ENCODE measurements at regions not wholly inside any gene's neighbourhood (a gene's known extent, or its start where the extent isn't known, plus 50 kb on each side); places are given as distances from the start of the nearest gene placed in this dataset.
"Not testable (repeated sequence)": the region's sequence is repeated elsewhere in the genome, so short reads cannot be mapped to it uniquely, and the experiment has no call there.

DNA sequence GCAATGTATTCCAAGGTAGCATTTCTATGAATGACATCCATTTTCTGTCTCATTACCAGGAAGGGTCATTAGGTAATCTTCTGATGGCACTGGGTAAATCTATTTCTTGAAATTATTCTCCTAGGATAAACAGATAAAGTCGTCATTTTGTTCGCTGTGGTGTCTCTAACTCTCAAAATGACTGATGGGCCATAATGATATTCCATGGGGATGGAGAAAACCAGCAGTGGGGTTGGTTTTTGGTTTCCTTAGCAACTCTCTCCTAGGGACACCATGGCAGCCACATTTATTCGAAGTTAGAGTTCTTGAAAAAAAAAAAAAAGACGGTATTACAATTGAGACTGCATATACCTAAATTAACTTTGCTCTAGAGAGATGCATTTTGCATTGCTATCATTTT, 231.3 kb upstream of the SLCO3A1 start:
- DNase-seq (ENCODE audit: low read depth), result no peak

DNA sequence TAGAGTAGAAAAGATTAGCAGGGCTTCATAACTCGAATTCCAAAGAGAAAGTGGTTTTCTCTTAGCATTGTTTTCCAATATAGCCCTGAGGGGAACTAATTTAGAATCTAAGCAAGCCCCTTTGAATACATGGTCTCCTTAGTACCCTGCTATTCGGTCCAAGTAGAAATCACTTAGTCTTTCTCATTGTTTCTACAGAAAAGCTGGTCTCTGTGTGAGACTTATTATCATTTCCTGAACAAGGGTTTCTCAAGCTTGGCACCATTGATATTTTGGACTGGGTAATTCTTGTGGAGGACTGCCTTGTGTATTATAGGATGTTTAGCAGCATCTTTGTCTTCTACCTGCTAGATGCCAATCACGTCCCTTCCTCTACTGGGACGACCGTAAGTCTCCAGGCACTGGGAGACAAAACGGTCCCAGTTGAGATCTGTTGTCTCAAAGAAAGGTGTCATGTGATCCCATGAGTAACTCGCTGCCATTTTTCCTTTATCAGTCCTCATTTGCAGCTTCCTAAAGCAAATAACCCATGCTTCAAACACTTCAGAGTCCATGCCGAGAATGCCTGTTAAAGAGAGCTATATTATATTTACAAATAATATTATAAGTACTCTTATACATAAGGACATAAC, 230.7 kb upstream of the SLCO3A1 start:
- DNase-seq (ENCODE audit: low read depth), result no peak

DNA sequence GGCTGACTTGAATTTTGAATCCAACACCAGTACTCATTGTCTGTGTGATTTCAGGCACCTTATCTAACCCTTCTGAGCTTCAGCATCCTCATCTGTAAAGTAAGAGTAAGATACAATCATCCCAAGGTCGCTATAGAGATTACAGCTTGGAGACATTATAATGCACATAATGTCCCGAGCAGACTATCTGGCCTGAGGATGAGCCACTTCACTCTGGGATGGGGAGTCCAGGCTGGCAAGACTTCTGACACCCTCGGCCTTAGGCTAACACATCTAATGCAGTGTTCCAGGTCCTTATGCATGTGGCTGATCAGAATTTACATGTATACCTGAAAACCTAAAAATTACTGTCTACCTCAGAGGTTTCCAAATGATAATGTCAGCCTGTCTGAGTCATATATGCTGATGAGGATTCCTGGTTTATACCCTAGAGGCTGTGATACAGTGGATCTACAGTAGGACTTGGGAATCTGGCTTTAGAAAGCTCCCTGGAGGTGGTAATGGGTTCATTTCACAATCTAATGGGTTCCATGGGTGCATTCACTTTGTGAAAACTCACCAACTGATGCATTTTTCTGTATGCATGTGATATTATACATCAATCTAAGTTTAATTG, 229.0 kb upstream of the SLCO3A1 start:
- DNase-seq (ENCODE audit: low read depth), result no peak

DNA sequence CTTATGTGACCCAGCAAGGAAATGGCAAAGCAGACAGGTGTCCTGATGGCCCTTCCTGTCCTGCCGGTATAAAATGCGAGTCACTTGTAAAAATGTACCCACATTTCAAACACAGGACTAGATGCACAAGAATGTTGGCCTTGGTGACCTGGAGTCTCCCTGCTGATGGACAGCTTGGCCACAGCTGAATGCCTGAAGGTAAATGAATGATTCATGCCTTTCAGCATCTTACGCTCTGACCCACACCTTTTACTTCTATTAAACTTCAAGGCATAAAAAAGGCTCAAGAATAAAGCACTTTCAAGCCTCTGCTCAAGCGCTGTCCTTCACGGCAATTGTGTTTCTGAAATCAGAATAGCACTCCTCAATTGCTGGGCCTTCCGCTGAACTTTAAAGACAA, 228.0 kb upstream of the SLCO3A1 start:
- no peak for DNase-seq (ENCODE audit: low read depth)

DNA sequence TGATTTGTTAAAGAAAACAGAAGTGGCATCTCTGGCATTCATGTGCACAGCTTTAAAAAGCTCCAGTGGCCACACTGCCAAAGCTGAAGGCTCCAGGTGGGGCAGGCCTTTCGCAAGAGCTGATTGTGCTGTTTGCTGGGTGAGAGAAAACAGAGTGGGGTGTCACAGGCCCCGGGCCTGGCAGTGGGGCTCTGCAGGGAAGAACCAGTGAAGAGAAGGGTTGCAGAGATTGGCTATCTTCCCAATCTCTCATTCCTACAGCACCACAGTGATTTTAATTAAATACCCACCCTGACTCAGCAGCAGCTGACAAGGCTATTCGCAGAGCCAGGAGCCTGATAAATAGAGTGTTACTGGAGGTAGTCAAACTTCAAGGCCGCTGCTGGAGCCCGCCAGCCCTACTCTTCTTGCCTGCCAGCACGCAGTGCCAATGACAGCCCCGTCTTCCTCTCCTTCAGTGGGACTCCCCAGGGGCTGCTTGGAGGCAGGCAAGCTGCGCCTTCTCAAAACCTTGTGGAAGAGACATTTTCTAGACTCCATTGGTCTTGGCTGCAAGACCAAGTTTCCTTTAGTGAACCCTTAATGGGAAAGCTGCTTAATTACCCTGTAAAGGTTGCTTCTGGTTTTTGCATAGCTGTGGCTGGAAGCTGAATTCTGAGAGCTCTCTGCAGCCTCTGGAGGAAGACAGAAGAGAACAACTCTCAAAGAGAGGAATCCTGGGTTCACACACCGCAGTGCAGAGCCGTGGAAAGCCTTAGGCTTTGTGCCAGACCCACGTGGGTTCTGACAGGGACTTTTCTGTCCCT, 225.8 kb upstream of the SLCO3A1 start:
- no peak for DNase-seq (ENCODE audit: low read depth)

DNA sequence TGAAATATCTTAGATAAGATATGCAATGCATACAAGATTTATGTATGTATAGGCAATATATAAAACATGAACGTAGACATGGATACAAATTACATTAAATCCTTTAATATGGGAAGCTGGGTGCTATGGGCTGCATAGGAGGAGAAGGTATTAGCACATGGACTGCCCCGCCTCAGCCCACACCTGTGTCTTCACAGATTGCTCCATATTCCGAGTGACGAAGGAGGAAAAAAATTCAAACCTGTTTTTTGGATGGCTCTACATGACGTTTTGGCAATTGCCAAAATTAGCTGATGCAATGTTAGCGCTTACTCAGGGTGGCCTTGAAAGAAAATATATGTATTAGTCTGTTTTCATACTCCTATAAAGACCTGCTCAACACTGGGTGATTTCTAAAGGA, 223.4 kb upstream of the SLCO3A1 start:
- no peak for DNase-seq (ENCODE audit: low read depth)

DNA sequence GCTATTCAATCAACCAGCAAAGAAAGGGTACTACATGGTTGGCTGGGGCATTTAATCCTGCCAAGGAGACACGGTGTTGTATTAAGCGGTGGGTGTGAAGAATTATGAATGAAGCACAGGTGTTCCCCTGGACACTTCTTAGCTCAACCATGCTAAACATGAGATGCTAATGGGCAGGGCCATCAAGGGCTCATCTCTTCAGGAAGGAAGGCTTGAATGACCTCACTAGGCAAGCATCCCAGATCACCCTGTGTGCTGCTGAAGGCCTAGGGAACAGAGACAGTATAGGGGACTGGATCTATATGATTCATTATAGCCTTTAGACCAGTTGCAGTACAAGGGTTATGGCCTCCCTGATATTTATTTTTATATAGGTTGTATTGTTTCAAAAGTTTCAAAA, 221.3 kb upstream of the SLCO3A1 start:
- no peak for DNase-seq (ENCODE audit: low read depth)

DNA sequence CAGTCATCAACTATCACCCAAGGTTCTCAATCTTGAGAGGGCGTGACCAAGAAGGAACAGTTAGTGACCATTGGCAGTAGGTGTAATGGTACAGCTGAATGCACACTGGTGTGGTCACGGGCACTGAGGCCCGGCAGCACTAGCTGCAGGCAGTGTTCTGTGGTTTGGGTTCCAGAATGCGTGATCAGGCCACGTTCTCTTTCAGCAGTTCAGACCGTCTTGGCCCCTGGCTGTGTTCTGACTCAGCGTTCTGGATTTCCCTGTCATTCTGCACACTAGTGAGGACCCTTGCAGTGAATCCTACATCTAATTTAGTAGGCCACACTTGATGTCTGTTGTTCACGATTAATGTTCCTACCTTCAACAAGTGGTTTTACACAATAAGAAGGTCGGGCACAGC, 220.5 kb upstream of the SLCO3A1 start:
- no peak for DNase-seq (ENCODE audit: low read depth)

DNA sequence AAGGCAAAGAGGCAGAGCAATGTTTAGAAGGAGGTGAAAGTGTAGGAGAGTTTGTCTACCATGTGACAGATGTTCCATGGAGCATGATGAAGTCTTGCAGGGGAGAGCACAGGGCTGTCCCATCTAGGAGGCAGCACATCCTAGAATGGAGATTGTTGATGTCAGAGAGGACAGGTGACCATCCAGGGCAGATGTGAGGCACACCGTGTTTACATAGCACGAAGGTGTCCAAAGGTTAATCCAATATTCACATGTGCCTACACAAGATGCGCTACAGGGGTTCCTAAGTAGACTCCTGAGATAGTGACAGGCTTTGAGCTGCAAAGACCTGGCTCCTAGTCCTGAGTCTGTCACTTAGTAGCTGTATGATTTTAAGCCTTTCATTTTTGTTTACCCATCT, 219.3 kb upstream of the SLCO3A1 start:
- DNase-seq (ENCODE audit: low read depth), result no peak

DNA sequence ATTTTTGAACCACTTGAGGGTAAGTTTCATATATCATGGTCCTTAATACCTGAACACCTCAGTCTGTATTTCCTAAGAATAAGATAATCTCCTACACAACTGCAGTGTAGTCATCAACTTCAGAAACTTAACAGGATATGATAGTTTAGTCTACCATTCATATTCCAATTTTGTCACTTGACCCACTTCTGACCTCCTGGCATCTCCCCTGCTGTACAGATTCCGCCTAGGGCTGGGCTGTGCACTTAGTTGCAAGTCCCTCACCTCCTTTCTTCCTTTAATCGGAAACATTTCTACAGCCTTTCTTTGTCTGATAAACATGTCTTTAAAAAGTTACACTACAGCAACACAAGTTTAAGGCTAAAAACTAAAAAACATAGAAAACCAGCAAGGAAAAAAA, 218.4 kb upstream of the SLCO3A1 start:
- DNase-seq (ENCODE audit: low read depth), result no peak

DNA sequence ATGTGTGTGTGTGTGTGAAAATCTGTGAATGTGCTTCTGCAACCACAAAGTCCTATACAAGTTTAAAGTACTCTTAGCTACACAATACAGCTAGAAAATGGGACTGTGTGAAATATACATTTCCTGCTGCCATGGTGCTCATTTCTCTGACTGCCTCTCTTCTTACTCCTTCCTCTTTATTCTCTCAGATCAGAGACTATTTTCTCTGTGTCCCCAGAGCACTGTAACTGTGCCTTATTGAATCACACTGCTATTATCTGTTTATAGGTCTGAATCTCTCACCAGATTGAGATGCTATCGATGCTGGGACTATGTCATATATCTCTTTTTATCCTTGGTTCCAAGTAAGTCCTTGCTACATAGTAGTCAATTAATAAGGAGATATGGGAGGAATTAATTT, 217.9 kb upstream of the SLCO3A1 start:
- DNase-seq (ENCODE audit: low read depth), result no peak

DNA sequence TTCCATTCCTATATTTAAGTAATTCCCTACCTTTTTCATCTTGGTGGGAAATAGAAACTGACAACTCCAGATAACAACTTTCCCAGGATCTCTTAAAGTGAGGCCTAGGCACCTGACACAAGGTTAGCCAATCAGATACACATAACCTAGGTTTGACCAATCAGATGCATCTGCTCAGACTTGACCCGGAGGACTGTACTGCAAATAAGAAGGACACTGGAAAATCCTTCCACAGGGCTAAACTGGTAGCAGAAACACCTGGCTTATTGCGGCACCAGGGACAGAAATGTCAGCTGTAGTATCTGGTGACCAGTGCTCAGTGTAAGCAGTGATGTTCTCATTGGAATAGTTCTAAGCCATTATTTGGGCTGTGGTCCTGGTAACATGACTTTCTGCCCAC, 204.5 kb upstream of the SLCO3A1 start:
- no peak for DNase-seq (ENCODE audit: low read depth)

DNA sequence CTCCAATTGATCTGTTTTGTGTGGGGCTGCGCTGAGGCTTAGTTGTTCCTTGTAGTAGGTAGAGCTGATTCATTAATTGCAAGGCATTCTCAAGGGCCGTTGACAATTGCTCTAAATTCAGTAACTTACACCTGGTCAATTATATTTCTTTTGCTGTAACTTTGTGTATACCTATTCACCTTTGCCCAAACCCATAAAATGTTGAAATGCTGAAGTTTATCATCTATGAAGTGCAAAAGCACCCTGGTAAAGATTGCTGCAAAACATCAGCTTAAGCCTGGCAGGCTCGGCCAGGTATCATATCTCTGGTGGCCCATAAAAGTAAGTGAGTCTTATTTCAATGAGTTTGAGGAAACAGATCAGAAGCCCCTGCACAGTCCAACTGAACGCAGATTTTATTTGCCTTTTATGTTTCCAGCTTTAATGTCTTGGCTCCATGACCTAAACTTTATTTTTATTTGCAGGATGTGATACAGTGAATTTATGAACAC, 203.6 kb upstream of the SLCO3A1 start:
- DNase-seq (ENCODE audit: low read depth), result no peak

DNA sequence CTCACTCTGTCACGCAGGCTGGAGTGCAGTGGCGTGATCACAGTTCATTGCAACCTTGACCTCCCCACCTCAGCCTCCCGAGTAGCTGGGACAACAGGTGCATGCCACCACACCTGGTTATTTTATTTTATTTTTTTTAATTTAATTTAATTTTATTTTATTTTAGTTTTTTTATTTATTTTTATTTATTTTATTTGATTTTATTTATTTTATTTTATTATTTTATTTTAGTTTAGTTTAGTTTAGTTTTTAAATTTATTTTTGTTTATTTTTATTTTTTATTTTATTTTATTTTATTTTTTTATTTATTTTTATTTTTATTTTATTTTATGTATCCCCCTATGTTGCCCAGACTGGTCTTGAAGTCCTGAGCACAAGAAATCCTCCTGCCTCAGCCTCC, 202.3 kb upstream of the SLCO3A1 start:
- no peak for DNase-seq (ENCODE audit: low read depth)

DNA sequence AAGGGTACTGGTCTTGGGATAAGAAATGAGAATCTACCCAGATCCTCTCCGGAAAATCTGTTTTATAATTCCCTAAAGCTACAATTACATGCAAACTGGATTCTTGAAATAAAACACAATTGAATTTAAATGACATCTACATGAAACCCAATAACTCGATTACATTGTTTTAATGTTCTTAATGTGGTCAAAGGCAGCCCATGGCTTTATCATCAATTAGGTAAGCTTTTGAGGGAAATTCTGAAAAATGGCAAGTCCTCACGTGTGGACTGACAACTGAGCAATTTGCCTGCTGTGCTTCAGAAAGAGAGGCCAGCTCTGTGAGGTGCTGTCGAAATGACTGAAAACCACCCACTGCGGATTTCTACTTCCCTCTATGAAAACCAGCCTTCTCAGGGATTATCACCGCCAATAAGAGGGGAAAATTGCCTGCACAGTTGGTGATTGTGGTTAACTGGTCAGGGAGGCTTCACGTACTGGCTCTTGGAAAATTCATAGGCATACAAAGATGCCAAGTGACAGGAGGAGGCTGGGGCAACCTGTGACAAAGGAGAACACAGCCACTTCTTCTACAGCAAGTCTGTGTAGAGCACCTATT, 200.8 kb upstream of the SLCO3A1 start:
- DNase-seq (ENCODE audit: low read depth), result no peak

DNA sequence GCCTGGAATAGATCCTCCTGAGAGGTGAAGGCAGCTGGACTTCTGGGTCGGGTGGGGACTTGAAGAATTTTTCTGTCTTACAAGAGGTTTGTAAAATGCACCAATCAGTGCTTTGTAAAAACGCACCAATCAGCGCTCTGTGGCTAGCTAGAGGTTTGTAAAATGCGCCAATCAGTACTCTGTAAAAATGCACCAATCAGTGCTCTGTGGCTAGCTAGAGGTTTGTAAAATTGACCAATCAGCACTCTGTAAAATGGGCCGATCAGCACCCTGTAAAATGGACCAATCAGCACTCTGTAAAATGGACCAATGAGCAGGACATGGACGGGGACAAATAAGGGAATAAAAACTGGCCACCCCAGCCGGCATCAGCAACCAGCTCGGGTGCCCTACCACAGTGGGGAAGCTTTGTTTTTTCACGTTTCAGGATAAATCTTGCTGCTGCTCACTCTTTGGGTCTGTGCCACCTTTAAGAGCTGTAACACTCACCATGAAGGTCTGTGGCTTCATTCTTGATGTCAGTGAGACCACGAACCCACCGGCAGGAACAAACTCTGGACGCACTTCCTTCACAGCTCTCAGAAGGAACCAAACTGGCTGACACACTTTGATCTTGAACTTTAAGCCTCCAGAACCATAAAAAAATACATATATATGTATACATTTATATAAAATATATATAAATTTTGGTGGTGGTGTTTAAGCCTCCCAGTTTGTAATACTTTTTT, 197.8 kb upstream of the SLCO3A1 start:
- DNase-seq (ENCODE audit: low read depth), result not testable (repeated sequence)

DNA sequence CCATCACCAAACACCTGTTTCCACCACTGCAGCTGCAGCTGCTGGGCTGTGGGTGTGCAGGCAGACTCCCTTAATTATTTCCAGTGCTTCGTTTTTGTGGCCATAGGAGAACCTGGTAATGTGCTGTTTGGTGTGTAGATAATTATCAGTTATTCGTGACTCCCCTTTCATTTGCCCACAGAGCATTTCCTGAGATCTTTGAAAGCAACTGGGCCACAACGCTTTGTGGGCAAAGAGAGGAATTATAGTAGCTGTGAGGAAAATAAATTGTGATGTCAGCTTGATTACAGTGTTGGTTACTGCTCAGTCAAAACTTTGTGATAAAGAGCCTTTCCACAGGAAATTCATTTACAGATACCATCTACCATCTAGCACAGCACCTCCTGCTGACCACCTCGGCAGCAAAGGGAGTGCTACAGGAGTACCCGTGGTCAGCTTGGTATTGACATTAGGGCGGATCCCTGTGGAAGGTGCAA, 193.3 kb upstream of the SLCO3A1 start:
- no peak for DNase-seq (ENCODE audit: low read depth)

DNA sequence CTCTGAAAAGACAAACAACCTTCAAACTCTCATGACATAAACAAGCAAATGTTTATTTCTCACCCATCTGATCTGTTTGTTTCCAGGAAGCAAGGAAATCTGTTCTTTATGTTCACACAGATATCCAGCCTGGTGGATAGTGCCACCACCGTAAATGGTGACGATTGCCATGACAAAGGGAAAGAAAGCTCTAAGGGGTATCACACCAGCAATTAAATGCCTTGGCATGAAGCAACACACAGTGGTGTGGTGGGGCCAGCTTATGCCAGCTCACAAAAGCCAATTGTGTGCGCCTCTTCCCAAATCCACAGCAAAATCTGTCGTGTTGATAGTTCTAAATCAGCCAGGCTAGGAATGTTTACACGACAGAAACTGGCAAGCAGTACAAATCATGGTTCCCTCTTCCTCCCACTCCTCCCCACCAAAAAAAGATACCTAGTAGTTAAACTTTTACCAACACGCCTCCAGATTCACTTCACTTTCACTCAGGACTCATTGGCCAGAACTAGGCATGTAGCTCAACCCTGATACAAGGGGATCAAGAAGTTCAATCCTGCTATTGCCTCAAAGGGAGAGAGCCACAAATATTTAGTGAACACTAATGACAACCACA, 189.2 kb upstream of the SLCO3A1 start:
- DNase-seq (ENCODE audit: low read depth), result no peak

DNA sequence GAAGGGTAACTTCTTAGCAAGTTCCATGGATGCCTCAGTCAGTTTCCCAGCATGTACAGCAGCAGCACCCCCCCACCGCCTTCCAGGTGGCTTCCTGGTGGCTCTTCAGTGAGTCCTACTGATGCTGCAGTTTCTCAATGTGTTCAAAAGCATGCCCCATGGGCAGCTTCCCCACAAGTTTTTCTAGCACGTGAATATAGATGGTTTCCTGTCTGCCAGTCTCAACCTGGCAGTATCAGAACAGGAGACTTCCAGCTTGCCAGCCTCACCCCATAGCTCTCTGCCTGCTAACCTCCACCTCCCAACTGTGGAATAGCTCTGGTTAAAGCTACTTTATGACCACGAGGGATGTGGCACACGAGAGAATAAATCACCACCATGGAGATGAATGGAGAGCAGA, 188.3 kb upstream of the SLCO3A1 start:
- DNase-seq (ENCODE audit: low read depth), result no peak

DNA sequence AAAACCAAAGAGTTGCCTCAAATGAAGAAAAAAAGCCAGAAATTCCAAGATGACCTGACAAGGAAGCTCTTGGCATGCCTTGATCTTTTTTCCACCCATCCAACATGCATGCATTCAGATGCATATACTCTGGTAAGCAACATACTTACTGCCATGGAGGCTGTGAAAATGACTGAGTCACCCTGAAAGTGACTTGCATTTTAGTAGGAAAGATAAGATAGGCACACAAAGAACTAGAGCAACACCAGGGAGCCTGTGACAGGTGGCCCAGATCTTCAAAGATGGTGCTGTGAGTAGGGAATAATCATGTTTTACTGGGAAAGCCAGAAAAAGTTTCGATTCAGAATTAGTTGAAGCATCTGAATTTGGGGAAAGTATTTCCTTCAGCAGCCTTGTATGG, 185.1 kb upstream of the SLCO3A1 start:
- DNase-seq (ENCODE audit: low read depth), result no peak

DNA sequence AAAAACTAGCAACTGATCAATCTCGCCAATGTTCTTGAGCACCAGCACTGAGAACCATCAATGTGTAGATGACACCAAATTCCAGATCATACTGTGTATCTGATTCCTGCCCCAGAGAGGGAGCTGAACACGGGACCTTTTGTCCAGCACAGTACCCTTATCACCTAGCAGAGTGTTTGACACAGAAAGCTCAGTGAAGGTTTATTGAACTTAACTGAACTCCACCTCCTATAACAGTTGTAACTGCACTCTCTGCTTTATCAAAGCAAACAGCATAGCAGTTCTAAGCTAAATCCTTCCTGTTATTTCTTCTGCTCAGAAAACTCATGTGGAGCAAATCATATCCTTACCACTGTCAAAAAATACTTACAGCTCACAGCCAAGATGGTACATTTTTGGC, 183.4 kb upstream of the SLCO3A1 start:
- DNase-seq (ENCODE audit: low read depth), result no peak

DNA sequence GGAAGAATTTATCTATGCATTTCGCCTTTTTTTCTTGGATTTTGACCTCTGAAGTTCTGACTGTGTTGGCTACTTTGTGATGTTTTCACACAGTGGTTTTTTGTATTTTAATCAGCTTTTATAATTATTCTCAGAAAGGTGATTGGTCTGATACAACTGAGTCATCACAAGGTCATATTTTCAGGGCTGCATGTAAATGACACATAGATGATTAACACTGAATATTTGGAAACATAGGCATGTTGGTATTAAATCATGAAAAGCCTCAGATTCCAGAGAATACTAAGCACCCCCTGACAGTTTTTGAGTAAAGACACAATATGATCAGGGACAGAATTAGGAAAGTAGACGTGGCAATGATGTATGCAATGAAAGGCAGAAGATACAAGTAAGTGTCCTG, 175.5 kb upstream of the SLCO3A1 start:
- DNase-seq (ENCODE audit: low read depth), result no peak
